Suppressor macrophage treated with lipopolysaccharide for 1 hour (primary cell): ENCODE measurements at regions not wholly inside any gene's neighbourhood (a gene's known extent, or its start where the extent isn't known, plus 50 kb on each side); places are given as distances from the start of the nearest gene placed in this dataset.
"Not testable (repeated sequence)": the region's sequence is repeated elsewhere in the genome, so short reads cannot be mapped to it uniquely, and the experiment has no call there.

Source experiments
- DNase-seq, 3 donors: peaks; one replicate each; pipeline ENCODE4 v3.0.0-alpha.2; 2020 to 2022

DNA sequence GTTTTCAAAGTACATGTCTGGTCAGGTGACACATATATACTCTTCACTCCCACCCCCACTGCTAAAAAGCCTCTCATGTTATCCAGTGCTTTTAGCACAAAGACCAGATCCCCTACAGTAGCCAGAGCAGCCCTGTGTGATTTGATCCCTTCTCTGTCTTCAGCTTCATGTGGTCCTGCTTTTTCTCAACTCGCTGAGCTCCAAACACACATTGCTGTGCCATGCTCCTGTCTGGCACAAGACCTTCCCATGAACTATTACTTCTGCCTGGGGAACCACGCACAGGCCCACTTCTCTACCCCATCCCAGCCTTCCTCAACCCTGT, 127.1 kb downstream of the RASSF10 start:
- DNase-seq, result no peak

- no peak for DNase-seq
Observed at GRCh38 chr11:13137844-13138301, 128.8 kb downstream of the RASSF10 start.

- not testable (repeated sequence) for DNase-seq
Observed at GRCh38 chr11:13139085-13139484, 130.0 kb downstream of the RASSF10 start.

- DNase-seq, result no peak
Observed at GRCh38 chr11:13140028-13140870, 131.1 kb downstream of the RASSF10 start.

GRCh38 chr11:13140873-13141655, 131.9 kb downstream of the RASSF10 start:
- DNase-seq, result no peak

DNA sequence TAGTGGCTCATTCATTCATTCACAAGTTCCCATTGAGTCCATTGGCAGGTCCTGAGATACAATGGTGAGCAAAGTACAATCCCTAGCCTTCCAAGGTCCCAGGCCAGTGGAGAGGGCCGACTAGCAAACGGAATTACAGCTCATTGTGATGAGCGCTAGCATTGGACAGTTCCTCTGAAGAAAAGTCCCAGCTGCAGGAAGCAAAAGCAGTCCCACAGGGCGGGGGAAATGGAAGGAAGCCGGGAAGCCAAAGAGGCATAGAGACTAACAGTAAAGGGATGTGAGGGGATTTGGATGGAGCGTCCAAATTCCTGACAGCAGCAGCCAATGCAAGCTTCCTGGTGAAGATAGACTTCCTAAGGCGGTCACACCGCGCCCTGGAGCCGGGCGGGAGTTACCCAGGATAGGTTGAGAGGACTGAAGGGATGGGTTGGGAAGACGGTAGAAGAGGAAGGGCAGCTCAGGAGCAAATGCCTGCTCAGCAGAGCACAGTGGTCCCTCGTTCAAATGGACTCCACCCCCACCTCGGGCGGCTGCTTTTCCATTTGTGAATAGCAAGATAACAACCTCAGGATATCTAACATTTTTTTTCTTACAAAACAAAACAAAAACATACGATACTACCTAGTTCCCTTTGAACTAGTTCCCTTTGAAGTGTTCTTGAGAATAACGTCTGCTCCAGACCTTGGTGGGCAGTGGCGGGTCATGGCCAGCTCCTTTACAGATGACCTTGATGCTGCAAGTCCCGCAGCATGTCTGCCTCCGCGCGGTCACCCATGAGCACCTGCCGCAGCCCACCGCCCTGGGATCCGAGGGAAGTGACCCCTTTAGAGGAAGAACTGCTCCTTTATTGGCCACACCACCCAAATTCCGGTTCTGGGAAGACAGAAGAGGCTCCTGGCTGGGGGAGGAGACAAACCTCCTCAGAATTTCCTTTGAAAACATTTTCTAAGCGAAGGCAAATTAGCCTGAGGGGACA, 132.9 kb downstream of the RASSF10 start:
- no peak for DNase-seq

DNA sequence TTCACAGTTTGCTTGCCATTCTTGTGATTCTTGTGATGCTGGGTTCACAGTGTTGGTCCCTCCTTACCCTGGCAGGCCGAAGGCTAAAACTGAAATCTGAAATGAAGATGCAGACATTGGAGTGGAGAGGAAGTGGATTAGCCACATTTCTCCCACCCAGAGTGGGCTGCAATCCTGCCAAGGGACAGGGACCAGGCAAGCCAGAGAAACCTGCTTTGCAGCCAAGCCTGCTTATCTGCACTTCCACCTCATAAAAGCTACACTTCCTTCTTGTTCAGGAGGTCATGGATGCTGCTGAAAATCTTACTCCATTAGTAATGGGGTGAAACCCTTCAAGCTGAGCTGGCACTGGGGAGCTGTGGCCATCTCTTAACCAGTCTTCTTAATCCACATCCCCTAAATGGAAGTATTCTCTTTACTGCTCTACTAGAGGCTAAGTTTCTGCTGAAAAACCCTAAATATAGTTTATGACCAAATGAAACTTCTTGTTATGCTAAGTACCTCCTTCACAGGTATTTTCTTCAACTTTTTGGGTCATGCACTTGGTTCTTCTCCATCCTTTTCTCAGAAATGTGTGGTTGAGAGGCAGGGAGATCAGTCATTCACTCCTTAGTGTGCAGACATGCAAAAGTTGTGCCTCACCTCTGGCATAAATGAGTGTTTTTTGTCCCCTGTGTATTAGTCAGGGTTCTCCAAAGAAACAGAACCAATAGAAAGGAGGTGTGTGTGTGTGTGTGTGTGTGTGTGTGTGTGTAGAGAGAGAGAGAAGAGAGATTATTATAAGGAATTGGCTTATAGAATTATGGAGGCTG, 133.9 kb upstream of the BMAL1 start:
- no peak for DNase-seq

GRCh38 chr11:13145461-13145860, 132.1 kb upstream of the BMAL1 start:
- no peak for DNase-seq

DNA sequence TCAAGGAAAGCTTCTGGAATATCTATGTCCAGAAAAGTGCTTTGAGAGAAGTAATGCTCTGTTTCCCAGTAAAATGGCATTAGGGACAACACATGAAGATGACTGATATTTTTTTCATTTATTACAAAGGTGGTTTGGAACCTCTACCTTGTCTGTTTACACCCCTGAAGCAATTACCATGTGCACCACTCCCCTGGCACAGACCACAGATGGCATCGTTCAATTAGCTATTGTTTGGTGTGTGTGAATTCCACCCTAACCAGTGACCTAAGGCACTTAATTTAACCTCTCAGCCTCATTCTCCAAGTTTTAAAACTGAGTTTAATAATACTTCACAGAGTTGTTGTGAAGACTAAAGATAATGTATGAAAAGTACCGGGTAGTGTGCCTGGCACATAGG, 127.6 kb upstream of the BMAL1 start:
- DNase-seq, result no peak

DNA sequence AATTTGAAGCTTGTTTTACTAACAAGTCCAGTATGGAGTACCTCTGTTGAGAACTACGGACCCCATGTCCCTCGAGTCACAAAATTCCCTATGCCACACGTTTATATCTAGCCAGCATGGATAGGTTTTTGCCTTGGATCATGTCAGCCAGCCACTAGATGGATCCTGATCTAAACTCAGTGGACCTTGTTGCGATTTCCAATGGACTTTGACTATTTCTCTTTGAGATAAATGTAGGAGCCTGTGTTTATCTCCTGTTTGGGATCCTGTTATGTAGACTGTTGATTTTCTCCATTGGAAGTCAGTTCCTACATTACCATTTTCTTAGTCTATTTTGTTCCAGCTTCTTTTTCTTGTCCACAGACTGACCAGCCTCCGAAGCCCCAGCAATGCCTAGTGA, 127.1 kb upstream of the BMAL1 start:
- DNase-seq, result no peak

GRCh38 chr11:13152264-13152663, 125.3 kb upstream of the BMAL1 start:
- DNase-seq, result no peak

DNA sequence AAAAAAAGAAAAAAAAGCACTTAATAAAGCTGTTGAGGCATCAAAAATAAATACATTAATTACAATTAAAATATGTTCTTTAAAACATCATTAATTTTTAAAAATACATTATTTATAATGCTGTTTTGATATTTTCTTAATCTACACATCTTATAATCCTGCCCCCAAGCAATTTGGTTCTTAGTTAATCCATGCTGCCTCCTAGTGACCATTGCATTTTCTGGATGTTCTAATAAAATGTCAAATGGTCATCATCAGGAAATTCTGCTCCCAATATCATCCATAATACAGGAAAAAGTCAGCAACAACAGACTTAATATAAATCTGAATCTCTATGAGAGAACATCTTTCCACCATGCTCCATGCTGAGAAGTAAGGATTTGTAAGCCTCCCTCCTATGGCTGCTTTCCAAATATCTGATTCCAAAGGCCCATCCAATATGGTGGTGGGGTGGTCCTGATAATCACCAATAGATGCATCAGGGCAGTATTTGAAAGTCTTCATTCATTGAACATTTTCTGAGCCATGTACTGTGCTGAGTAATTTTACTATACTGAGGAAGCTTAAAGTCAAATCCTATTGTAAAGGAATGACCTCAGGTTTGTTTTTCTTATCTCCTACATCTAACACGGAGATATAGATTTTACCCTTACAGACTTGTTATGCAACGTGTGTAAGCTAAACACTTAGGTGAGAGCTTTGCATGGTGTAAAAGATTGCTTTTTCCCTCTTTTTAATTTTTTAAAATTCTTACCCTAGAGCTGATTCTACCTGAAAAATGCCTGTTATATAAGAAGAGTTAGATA, 124.7 kb upstream of the BMAL1 start:
- DNase-seq, result peak in 2 of 3 donors; percentile 5 to 14

DNA sequence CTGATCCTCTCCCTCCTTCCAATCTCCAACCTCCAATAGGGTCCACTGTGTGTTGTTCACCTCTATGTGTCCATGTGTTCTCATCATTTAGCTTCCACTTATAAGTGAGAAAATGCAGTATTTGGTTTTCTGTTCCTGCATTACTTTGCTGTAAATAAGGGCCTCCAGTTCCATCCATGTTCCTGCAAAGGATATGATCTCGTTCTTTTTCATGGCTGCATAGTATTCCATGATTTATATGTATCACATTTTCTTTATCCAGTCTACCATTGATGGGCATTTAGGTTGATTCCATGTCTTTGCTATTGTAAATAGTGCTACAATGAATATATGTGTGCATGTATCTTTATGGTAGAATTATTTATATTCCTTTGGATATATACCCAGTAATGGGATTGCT, 123.2 kb upstream of the BMAL1 start:
- DNase-seq, result not testable (repeated sequence)

DNA sequence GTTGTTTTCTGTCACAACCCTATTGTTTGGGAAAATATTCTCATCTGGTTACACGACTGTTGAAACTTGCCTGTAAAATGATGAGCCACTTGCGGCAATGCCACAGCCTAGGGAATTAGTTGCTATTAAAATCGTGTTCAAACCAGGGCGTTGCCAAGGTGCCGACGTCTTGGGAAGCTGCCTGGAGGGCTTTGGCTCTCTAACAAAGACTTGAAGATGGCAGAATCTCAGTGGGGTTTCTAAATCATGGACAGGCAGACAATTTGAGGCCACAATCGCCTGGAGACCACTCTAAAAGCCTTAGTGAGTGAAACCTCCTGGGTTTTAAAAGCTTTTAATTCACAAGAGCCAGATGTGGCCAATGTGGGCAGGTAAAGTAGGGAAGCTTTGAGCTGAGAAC, 117.2 kb upstream of the BMAL1 start:
- no peak for DNase-seq

GRCh38 chr11:13160806-13161205, 116.8 kb upstream of the BMAL1 start:
- DNase-seq, result no peak

DNA sequence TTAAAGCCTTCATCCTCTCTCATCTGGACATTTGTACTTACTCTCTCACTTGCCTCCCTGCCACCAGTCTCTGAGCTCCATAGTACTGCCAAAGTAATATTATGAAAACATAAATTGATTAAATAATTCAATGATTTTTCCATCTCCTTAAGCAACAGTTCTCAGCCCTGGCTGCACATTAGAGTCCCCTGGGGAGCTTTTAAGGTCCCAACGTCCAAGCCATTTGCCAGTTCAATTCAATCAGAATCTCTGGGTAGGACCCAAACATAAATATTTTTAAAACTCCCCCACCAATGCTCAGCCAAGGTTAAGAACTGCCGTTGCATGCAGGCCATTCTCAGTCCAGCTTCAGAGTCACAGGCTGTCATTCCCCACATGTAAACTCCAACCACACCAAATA, 114.4 kb upstream of the BMAL1 start:
- DNase-seq, result no peak

DNA sequence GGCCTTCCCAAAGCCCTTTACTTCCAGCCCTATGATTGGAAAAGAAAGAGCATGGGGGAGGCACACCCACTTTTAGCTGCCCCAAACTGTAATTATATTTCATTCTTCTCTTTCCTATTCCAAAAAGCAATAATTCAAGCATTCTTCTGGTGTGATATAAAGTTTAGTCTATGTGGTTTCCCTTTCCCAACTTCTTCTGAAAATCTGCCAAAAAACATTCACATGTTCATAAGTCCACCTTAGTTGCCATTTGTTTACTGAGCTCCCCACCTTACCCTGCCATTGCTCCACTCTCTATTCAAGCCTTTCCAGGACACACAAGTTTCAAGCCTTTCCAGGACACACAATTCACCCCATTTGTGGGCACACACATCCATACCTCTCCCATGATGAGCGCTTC, 111.6 kb upstream of the BMAL1 start:
- DNase-seq, result no peak

DNA sequence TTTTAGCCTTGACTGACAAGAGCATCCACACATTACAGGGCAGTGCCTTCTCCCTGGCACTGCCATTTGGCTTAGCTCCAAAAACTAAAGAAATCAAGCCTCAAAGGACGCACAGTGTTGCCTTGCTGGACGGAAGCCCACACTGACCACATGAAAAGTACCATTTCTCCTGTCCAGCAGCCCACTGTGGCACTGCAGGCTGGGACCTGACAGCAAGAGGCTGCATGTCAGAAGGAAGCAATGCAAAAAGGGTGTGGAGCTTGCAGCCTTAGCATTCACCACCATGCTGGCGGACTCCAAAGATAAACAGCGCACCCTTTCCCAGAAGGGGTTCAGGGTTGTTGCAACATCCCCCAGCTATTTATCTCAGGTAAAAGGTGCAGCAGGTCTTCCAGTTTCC, 109.3 kb upstream of the BMAL1 start:
- no peak for DNase-seq

DNA sequence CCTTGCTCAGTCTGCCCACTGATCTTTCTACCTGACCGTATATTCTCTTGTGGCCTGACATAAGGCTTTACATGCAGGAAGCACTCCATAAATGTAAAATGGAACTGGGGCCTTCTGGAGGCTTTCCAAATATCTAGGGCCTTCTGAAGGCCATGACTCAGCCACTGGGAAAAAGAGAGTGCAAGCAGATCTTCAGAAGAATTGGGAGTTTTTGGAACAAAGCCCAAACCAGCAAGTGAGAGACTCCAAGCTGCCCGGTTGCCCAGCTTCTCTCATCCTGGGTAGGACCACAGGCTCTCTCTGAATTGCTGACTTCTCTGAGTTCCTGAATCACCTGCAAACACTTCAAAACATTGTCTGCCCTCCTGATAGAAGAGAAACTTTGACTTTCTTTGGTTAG, 107.9 kb upstream of the BMAL1 start:
- peak in 1 of 3 donors; percentile 27 for DNase-seq

GRCh38 chr11:13174090-13174489, 103.5 kb upstream of the BMAL1 start:
- DNase-seq, result no peak
